ENCODE measurements at regions not wholly inside any gene's neighbourhood (a gene's known extent, or its start where the extent isn't known, plus 50 kb on each side); places are given as distances from the start of the nearest gene placed in this dataset.

DNA sequence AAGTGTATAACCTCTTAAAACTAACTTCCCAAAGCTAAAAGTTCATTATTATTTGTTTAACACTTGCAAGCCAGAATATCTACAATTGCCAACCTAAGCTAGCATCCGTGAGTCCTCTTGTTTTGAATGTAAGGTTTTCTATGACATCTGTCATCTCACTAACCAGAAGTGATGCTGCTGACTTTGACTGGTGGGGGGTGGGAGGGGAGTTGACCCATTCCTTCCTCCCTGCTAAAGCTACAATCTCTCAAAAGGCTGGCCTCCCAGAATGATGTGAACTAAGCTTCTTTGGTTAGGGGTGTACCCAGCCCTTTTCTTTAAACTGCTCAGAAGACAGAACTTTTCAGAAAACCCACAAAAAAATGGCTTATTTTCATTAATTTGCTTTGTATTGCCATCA is 280.6 kb downstream of the ZEB2 start:
- TF ChIP-seq, protein P1, sequence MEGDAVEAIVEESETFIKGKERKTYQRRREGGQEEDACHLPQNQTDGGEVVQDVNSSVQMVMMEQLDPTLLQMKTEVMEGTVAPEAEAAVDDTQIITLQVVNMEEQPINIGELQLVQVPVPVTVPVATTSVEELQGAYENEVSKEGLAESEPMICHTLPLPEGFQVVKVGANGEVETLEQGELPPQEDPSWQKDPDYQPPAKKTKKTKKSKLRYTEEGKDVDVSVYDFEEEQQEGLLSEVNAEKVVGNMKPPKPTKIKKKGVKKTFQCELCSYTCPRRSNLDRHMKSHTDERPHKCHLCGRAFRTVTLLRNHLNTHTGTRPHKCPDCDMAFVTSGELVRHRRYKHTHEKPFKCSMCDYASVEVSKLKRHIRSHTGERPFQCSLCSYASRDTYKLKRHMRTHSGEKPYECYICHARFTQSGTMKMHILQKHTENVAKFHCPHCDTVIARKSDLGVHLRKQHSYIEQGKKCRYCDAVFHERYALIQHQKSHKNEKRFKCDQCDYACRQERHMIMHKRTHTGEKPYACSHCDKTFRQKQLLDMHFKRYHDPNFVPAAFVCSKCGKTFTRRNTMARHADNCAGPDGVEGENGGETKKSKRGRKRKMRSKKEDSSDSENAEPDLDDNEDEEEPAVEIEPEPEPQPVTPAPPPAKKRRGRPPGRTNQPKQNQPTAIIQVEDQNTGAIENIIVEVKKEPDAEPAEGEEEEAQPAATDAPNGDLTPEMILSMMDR (IDR thresholded peaks at IDR 0.05), result no peak
- no peak for TF ChIP-seq POLR2A (IDR thresholded peaks at IDR 0.05)

Measured in uterus (tissue), 2 donors.